Astrocyte (in vitro differentiated cells and primary cell): ENCODE measurements at regions not wholly inside any gene's neighbourhood (a gene's known extent, or its start where the extent isn't known, plus 50 kb on each side); places are given as distances from the start of the nearest gene placed in this dataset.

Experiments
- CTCF ChIP-seq: IDR thresholded peaks from 2 replicates; pipeline ENCODE4 v1.5.1; 2011; ENCODE audit warnings: low read depth, mild to moderate bottlenecking, inconsistent platforms, low read length, moderate library complexity; ENCODE audit not compliant: insufficient read depth
- EZH2 ChIP-seq: IDR thresholded peaks from 2 replicates; pipeline ENCODE4 v1.6.1; 2012; ENCODE audit warnings: mild to moderate bottlenecking, low read length, inconsistent platforms; ENCODE audit not compliant: insufficient read depth

DNA sequence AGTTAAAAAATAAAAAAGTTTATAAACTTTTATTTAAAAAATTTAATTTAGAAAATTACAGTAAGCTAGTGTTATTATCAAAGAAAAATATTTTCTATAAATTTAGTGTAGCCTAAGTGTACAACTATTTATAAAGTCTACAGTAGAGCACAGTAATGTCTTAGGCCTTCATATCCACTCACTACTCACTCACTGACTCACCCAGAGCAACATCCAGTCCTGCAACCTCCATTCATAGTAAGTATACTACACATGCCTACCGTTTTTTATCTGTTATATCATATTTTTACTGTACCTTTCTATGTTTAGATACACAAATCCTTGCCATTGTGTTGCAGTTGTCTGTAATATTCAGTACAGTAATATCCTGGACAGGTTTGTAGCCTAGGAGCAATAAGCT is 129.0 kb upstream of the FAM47B start:
- no peak for TF ChIP-seq CTCF
- TF ChIP-seq EZH2: no peak
